CD4-positive, alpha-beta T cell (primary cell): ENCODE measurements at regions not wholly inside any gene's neighbourhood (a gene's known extent, or its start where the extent isn't known, plus 50 kb on each side); places are given as distances from the start of the nearest gene placed in this dataset.

Experiments used
- ATAC-seq: fragments of 200-7000 bp; cut with Tn5 transposase; one replicate; pipeline ENCODE4 v1.10.0; 2022; ENCODE audit warnings: mild to moderate bottlenecking; ENCODE audit not compliant: poor library complexity
- CTCF ChIA-PET: fragments of 350-600 bp; sonication (Branson Sonifier 250); formaldehyde crosslinking; loops from one replicate; lab custom pipeline; 2021; ENCODE audit warnings: antibody characterized with exemption, inconsistent platforms; lab: Charles Lee
- POLR2A ChIA-PET: fragments of 350-600 bp; sonication (Branson Sonifier 250); formaldehyde crosslinking; loops from one replicate; lab custom pipeline; 2021; ENCODE audit warnings: antibody characterized with exemption, inconsistent platforms; lab: Charles Lee
- DNase-seq, 14 experiments: peaks; one replicate each; pipeline ENCODE4 v3.0.0-alpha.2; 2013 to 2020; ENCODE audit warnings: mixed read lengths in 2 of 14
- H3K27ac ChIP-seq, 2 donors: one replicate each; pipeline versions ENCODE4 v1.5.1 to v1.7.0; 2013; ENCODE audit warnings: low read length in 2 of 2, low read depth in 1 of 2, mild to moderate bottlenecking in 1 of 2
- H3K27me3 ChIP-seq, 2 experiments: 1 replicate in 1 of 2; 2 replicates in 1 of 2; pipeline versions ENCODE4 v1.6.1 to v1.7.0; 2013; ENCODE audit warnings: low read length in 2 of 2, control low read depth in 1 of 2, mild to moderate bottlenecking in 1 of 2, moderate library complexity in 1 of 2; ENCODE audit not compliant: insufficient read depth in 2 of 2, control insufficient read depth in 1 of 2
- H3K36me3 ChIP-seq: one replicate; pipeline ENCODE4 v1.6.1; 2013; ENCODE audit warnings: low read length, control low read depth; ENCODE audit not compliant: insufficient read depth
- H3K4me1 ChIP-seq: one replicate; pipeline ENCODE4 v1.6.1; 2013; ENCODE audit warnings: low read length, control low read depth; ENCODE audit not compliant: insufficient read depth
- H3K4me3 ChIP-seq: one replicate; pipeline ENCODE4 v1.5.1; 2013; ENCODE audit warnings: mild to moderate bottlenecking, low read length, moderate library complexity
- H3K9me3 ChIP-seq, 2 experiments: 1 replicate in 1 of 2; 2 replicates in 1 of 2; pipeline versions ENCODE4 v1.6.1 to v1.7.0; 2013; ENCODE audit warnings: low read length in 2 of 2, mild to moderate bottlenecking in 2 of 2, control low read depth in 1 of 2, moderate library complexity in 1 of 2; ENCODE audit not compliant: control insufficient read depth in 1 of 2, insufficient read depth in 1 of 2
- H3K27ac Mint-ChIP-seq: one replicate; pipeline ENCODE4 v1.8.0; 2020; ENCODE audit warnings: mixed read lengths
- H3K27me3 Mint-ChIP-seq: one replicate; pipeline ENCODE4 v1.8.0; 2021; ENCODE audit warnings: mixed read lengths
- H3K36me3 Mint-ChIP-seq: one replicate; pipeline ENCODE4 v1.8.0; 2021; ENCODE audit warnings: low read depth, mixed read lengths
- H3K4me1 Mint-ChIP-seq: one replicate; pipeline ENCODE4 v1.8.0; 2021; ENCODE audit warnings: low read depth, mixed read lengths
- H3K4me3 Mint-ChIP-seq: one replicate; pipeline ENCODE4 v1.8.0; 2020; ENCODE audit warnings: mild to moderate bottlenecking, mixed read lengths
- H3K9me3 Mint-ChIP-seq: one replicate; pipeline ENCODE4 v1.8.0; 2020; ENCODE audit warnings: mixed read lengths
- intact Hi-C, 2 experiments: fragments of 100-400 bp; cut with DNase I in 1 of 2; cut with micrococcal nuclease in 1 of 2; formaldehyde crosslinking; loops; one replicate each; pipeline versions ENCODE4 v1.15.1 to v1.9.0; 2023 to 2025; cut with DNase I, micrococcal nuclease
- TF ChIP-seq, protein P1 (sequence below): fragments of 200-600 bp; IDR thresholded peaks from one replicate; pipeline ENCODE4 v1.8.0; 2022; ENCODE audit warnings: antibody characterized with exemption, mild to moderate bottlenecking

DNA sequence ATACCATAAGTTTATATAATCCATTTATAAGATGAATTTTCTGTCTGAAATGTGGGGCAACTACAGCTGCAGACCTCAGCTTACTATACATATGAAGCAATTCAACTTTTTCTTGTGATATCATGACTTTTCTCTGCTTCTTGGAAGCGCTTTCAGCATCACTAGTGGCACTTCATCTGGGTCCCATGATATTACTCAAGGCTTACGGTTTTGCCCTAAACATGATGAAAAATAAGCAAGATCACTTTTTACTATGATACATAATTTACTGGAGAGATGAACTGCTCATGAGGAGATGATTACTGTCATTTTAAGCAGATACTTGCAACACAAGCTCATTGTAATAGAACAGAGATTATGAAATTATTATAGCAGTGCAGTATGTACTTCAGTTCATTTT lies 258.0 kb upstream of the ZSWIM2 start:
- ATAC-seq (no peak), DNase-seq (no peak)
- TF ChIP-seq, protein P1, sequence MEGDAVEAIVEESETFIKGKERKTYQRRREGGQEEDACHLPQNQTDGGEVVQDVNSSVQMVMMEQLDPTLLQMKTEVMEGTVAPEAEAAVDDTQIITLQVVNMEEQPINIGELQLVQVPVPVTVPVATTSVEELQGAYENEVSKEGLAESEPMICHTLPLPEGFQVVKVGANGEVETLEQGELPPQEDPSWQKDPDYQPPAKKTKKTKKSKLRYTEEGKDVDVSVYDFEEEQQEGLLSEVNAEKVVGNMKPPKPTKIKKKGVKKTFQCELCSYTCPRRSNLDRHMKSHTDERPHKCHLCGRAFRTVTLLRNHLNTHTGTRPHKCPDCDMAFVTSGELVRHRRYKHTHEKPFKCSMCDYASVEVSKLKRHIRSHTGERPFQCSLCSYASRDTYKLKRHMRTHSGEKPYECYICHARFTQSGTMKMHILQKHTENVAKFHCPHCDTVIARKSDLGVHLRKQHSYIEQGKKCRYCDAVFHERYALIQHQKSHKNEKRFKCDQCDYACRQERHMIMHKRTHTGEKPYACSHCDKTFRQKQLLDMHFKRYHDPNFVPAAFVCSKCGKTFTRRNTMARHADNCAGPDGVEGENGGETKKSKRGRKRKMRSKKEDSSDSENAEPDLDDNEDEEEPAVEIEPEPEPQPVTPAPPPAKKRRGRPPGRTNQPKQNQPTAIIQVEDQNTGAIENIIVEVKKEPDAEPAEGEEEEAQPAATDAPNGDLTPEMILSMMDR: no peak
- ChIA-PET CTCF (interaction anchor here (0.6 kb wide), 1 partner anchor 10 kb away, joined by 3 read pairs; no protein-coding TSS in a partner anchor), POLR2A (no interaction called here)
- H3K27me3 ChIP-seq: no peaks in the 10 kb centered on the region
- intact Hi-C loops: no loop called here
- Mint-ChIP-seq H3K4me1 (no peaks in the 10 kb centered on the region), H3K27me3 (no peaks in the 10 kb centered on the region), H3K4me3 (no peak overlapping the region), H3K36me3 (no peaks in the 10 kb centered on the region), H3K27ac (no peak overlapping the region), H3K9me3 (peaks cover 2% of the 10 kb centered on the region)
- no peaks in the 10 kb centered on the region for H3K36me3 ChIP-seq
- H3K4me1 ChIP-seq: no peaks in the 10 kb centered on the region
- H3K9me3 ChIP-seq: no peaks in the 10 kb centered on the region
- H3K27ac ChIP-seq: no peak overlapping the region
- no peak overlapping the region for H3K4me3 ChIP-seq

DNA sequence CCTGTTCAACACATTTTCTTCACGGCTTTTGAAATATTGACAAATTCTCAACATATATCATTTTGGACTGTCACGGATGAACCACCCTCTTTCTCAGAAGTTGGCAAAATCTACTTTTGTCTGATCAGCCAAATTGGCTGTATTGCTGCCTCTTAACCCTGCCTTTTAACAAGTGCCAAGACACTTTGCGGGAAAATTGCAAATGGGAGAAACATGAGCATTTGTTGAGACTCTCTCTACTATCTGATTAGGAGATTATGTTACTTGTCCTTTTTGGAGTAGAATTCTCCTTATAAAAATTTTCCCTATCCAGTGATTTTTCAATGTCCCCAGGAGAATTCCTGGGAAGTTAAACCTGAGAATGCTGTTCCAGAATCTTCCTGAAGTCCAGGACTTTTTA lies 256.2 kb upstream of the ZSWIM2 start:
- intact Hi-C loops: no loop called here
- Mint-ChIP-seq H3K4me3 (no peak overlapping the region), H3K4me1 (no peaks in the 10 kb centered on the region), H3K36me3 (no peaks in the 10 kb centered on the region), H3K27ac (no peak overlapping the region), H3K27me3 (no peaks in the 10 kb centered on the region), H3K9me3 (peaks cover 2% of the 10 kb centered on the region)
- H3K4me1 ChIP-seq: no peaks in the 10 kb centered on the region
- H3K4me3 ChIP-seq: no peak overlapping the region
- H3K36me3 ChIP-seq: no peaks in the 10 kb centered on the region
- ATAC-seq: no peak
- H3K9me3 ChIP-seq: no peaks in the 10 kb centered on the region
- POLR2A ChIA-PET: no interaction called here
- H3K27ac ChIP-seq: no peak overlapping the region
- CTCF ChIA-PET: no interaction called here
- no peaks in the 10 kb centered on the region for H3K27me3 ChIP-seq
- DNase-seq: no peak
- TF ChIP-seq, protein P1: no peak

DNA sequence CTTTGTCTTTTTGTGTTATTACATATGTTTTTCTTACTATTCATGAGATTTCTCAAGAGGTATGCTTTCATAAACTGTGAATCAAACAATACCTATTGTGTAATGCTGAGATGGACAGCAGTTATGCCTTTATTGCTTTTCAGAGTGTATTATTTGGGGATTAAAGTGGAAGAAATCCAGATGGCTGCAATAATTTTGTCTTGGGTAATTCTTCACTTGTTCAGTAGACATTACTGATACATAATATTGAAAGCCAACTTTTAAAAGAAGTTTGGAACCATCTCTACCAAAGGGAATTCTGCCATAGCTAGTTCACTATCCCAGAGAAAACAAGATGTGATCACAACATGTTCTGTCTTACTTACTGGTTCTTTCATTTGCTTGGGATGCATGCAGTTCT lies 253.4 kb upstream of the ZSWIM2 start:
- Mint-ChIP-seq H3K36me3 (no peaks in the 10 kb centered on the region), H3K27me3 (no peaks in the 10 kb centered on the region), H3K9me3 (peaks cover 2% of the 10 kb centered on the region), H3K4me3 (no peak overlapping the region), H3K27ac (no peak overlapping the region), H3K4me1 (no peaks in the 10 kb centered on the region)
- Histone ChIP-seq H3K9me3 (no peaks in the 10 kb centered on the region), H3K4me1 (no peaks in the 10 kb centered on the region), H3K27me3 (no peaks in the 10 kb centered on the region), H3K36me3 (no peaks in the 10 kb centered on the region), H3K4me3 (no peak overlapping the region), H3K27ac (no peak overlapping the region)
- DNase-seq: no peak
- intact Hi-C loops: no loop called here
- ChIA-PET CTCF (no interaction called here), POLR2A (no interaction called here)
- no peak for ATAC-seq
- TF ChIP-seq, protein P1: no peak
